Coronary artery (tissue), 2 donors: ENCODE measurements at regions not wholly inside any gene's neighbourhood (a gene's known extent, or its start where the extent isn't known, plus 50 kb on each side); places are given as distances from the start of the nearest gene placed in this dataset.

ENCODE experiments used
- DNase-seq: peaks from one replicate; pipeline ENCODE4 v3.0.0-alpha.2; 2017; ENCODE audit warnings: low spot score
- H3K27ac ChIP-seq, 2 donors: fragments of 200-600 bp; sonication (generic); one replicate each; pipeline ENCODE4 v1.5.1; 2016 to 2019
- H3K4me3 ChIP-seq: fragments of 200-600 bp; sonication (generic); 2 replicates; pipeline ENCODE4 v1.5.1; 2016; ENCODE audit warnings: mild to moderate bottlenecking, moderate library complexity
- CTCF ChIP-seq: fragments of 200-600 bp; sonication (generic); IDR thresholded peaks from one replicate; pipeline ENCODE4 v1.5.1; 2019; ENCODE audit warnings: antibody characterized with exemption

GRCh38 chr14:103217538-103217937 is 94.3 kb downstream of the TNFAIP2 start:
- H3K27ac ChIP-seq = no peak overlapping the region
- TF ChIP-seq CTCF = no peak
- H3K4me3 ChIP-seq = no peak overlapping the region
- no peak for DNase-seq

DNA sequence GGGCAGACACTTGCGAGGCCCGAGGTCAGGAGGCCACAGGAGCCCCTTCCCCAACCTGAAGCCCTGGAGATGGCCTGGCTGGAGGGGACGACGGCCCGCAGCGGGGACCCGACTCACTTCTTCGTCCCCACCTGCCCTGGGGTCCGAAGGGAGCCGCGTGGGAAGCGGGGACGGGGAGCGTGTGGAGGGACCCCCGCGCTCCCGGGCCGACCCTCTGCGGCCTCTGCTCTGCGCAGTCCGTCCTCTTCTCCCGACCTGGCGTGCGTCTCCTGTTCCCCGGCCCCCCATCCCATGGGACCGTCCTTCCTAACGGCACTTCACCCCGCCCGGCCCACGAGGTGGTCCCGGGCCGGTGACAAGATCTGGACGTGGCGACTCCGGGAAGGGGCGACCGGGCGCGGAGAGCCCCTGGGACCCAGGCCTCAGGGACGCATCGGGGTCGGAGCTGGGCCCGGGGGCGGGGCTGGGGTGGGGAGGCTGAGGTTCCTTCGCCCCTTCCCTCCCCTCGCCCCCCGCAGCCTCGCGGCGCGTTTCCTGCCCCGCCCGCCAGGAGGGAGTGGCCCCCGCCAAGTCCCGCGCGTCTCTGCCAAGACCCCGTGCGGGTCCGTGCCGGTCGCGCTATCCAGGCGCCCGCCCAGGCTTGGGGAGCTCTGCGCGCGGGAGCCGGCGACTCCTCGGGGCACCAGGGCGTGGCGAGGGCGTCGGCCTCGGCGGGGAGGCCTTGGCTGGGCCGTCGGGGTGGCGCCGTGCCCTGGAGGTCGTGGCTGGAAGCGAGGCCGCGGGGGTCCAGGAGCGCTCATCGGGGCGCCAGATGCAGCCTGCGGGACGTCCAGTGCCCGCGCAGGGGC is 97.1 kb downstream of the TNFAIP2 start:
- H3K4me3 ChIP-seq = peak overlapping the region; percentile 64
- DNase-seq = no peak
- no peak for TF ChIP-seq CTCF
- no peak overlapping the region for H3K27ac ChIP-seq

- no peak for DNase-seq
- TF ChIP-seq CTCF = no peak
- Histone ChIP-seq H3K4me3 (peak overlapping the region; percentile 64), H3K27ac (no peak overlapping the region)
These were observed 97.9 kb downstream of the TNFAIP2 start for GRCh38 chr14:103220982-103221641.

DNA sequence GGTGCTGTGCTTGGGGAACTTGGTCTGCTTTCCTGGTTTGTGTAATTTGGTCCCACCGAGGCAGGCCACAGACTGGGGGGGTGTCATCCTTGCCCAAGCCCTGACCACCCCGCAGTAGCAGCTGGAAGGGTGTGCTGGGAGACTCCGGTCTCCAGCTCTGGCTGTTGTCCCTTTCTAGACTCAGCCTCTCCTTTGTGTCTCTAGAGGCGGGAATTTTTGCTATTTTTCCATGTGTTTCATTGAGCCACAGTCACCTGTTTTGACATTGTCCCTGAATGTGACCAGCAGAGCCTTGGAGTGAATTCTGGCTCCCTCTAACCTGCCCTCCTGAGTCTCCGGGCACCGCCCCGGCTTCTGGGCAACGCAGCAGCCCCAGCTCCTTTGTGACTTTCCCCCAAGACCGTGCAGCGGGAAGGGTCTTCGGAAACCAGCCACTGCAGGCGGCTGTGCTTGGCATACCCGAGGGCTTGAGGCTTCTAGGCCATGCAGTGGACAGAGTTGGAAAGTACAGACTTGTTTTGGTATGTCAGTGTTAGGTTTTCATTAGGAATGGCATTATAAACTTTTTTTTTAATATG is 98.6 kb downstream of the TNFAIP2 start:
- Histone ChIP-seq H3K27ac (no peak overlapping the region), H3K4me3 (no peak overlapping the region)
- no peak for TF ChIP-seq CTCF
- DNase-seq = no peak

GRCh38 chr14:103223818-103224352 is 100.6 kb downstream of the TNFAIP2 start:
- Histone ChIP-seq H3K27ac (no peak overlapping the region), H3K4me3 (no peak overlapping the region)
- no peak for DNase-seq
- no peak for TF ChIP-seq CTCF

DNA sequence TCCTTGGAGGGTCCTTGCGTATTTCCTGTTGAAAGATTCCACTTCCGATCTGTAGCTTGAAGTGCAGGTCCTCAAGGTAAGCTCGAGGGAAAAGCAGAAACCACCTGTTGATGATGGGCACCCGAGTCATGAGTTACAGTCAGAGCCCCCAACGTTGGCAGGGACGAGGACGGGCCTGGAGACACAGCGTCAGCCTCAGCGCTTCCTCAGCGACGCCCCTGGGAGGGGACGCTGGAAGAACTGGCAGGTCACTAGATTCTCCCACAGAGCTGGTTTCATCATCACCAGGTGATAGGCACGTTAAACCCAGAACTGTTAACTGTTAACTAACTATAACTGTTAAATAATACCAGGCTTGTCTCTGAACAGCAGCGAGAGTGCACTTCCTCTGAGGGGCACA is 101.8 kb downstream of the TNFAIP2 start:
- Histone ChIP-seq H3K27ac (no peak overlapping the region), H3K4me3 (no peak overlapping the region)
- TF ChIP-seq CTCF = no peak
- DNase-seq = no peak
